ENCODE measurements at regions not wholly inside any gene's neighbourhood (a gene's known extent, or its start where the extent isn't known, plus 50 kb on each side); places are given as distances from the start of the nearest gene placed in this dataset.
A peak's percentile ranks its signal among the peaks of the same experiment; 100 is the strongest.

GRCh38 chr3:5376761-5377160 lies 189.3 kb downstream of the EDEM1 start (continued):
- TF ChIP-seq PATZ1 (CRISPR knock-in tag; IDR thresholded peaks at IDR 0.05) (0 out of 2 replicates have a peak, but pooled peaks have one; percentile 14), MEIS2 (CRISPR knock-in tag; IDR thresholded peaks at IDR 0.05) (peak; percentile 73; the same call in 1 of the 2 replicates), HINFP (CRISPR knock-in tag; IDR thresholded peaks at IDR 0.05; ENCODE audit: low read depth) (no peak), BRF2 (CRISPR knock-in tag; IDR thresholded peaks at IDR 0.05) (no peak), ZNF580 (CRISPR knock-in tag; IDR thresholded peaks at IDR 0.05; ENCODE audit: borderline replicate concordance, low read depth) (no peak), ZNF761 (CRISPR knock-in tag; conservative IDR thresholded peaks at IDR 0.05) (no peak), EP300 (IDR thresholded peaks at IDR 0.05; ENCODE audit: low read depth in 2 of 2, low read length in 2 of 2) (0 out of 4 replicates have a peak, but pooled peaks of 1 of the 2 experiments have one; percentile 20), EP300 (CRISPR knock-in tag; IDR thresholded peaks at IDR 0.05; ENCODE audit: borderline replicate concordance) (no peak), ZNF318 (CRISPR knock-in tag; IDR thresholded peaks at IDR 0.05) (no peak), KLF13 (CRISPR knock-in tag; IDR thresholded peaks at IDR 0.05) (no peak), RNF2 (conservative IDR thresholded peaks at IDR 0.05; ENCODE audit: low read depth) (no peak), E2F5 (CRISPR knock-in tag; conservative IDR thresholded peaks at IDR 0.05) (no peak), ZNF263 (CRISPR knock-in tag; IDR thresholded peaks at IDR 0.05) (no peak), BCL6 (CRISPR knock-in tag; IDR thresholded peaks at IDR 0.05) (peak; percentile 51; the same call in 1 of the 2 replicates), ZFP36L1 (CRISPR knock-in tag; IDR thresholded peaks at IDR 0.05) (no peak), ZNF780A (CRISPR knock-in tag; IDR thresholded peaks at IDR 0.05) (no peak), KAT8 (CRISPR knock-in tag; IDR thresholded peaks at IDR 0.05) (no peak)
